IMR-90 (cell line): ENCODE measurements at regions not wholly inside any gene's neighbourhood (a gene's known extent, or its start where the extent isn't known, plus 50 kb on each side); places are given as distances from the start of the nearest gene placed in this dataset.

Experiments used
- ATAC-seq: fragments of 200-7000 bp; cut with Tn5 transposase; 2 replicates; pipeline ENCODE4 v1.9.1; 2020; ENCODE audit warnings: low read depth, mild to moderate bottlenecking, moderate library complexity
- BruUV-seq: library from RNA; stranded (reverse); fragments of 400-500 nt; replicated peaks from 2 replicates; lab custom pipeline; 2021; lab: Mats Ljungman, UMichigan
- CTCF ChIA-PET: fragments of 300-600 bp; formaldehyde crosslinking; extraction: SDS; loops from one replicate; lab custom pipeline; 2021; ENCODE audit warnings: antibody characterized with exemption; lab: Yijun Ruan, JAX
- POLR2A ChIA-PET: fragments of 300-600 bp; sonication (Branson Sonifier 250); formaldehyde crosslinking; loops from one replicate; lab custom pipeline; 2022; ENCODE audit warnings: antibody characterized with exemption; ENCODE audit not compliant: unreplicated experiment; lab: Charles Lee
- DNase-seq: peaks from one replicate; pipeline ENCODE4 v3.0.0; 2013
- H2AFZ ChIP-seq: replicated peaks from 2 replicates; pipeline ENCODE3; 2013; ENCODE audit warnings: low read length, mild to moderate bottlenecking; ENCODE audit not compliant: poor library complexity
- H2AK5ac ChIP-seq: 2 replicates; pipeline ENCODE4 v1.6.1; 2013; ENCODE audit warnings: low read depth, low read length, inconsistent platforms
- H2AK9ac ChIP-seq: replicated peaks from 2 replicates; pipeline ENCODE3; 2013; ENCODE audit warnings: mild to moderate bottlenecking, low read depth, low read length, moderate library complexity; ENCODE audit not compliant: poor library complexity
- H2BK120ac ChIP-seq: 2 replicates; pipeline ENCODE4 v1.6.1; 2013; ENCODE audit warnings: low read depth, low read length, inconsistent platforms
- H2BK15ac ChIP-seq: 3 replicates; pipeline ENCODE4 v1.6.1; 2013; ENCODE audit warnings: low read depth, low read length, inconsistent platforms
- H2BK20ac ChIP-seq: 2 replicates; pipeline ENCODE4 v1.6.1; 2013; ENCODE audit warnings: low read depth, mild to moderate bottlenecking, inconsistent platforms, low read length, moderate library complexity
- H2BK5ac ChIP-seq: 2 replicates; pipeline ENCODE4 v1.6.1; 2013; ENCODE audit warnings: mild to moderate bottlenecking, low read depth, low read length, inconsistent platforms; ENCODE audit not compliant: poor library complexity, severe bottlenecking
- H3K14ac ChIP-seq: replicated peaks from 2 replicates; pipeline ENCODE4 v1.6.1; 2013; ENCODE audit warnings: low read depth, low read length, inconsistent platforms
- H3K18ac ChIP-seq: 2 replicates; pipeline ENCODE4 v1.6.1; 2013; ENCODE audit warnings: low read depth, low read length, control low read depth
- H3K23ac ChIP-seq: 2 replicates; pipeline ENCODE4 v1.6.1; 2013; ENCODE audit warnings: low read depth, low read length, inconsistent platforms
- H3K27ac ChIP-seq: 2 replicates; pipeline ENCODE4 v1.5.1; 2013; ENCODE audit warnings: mild to moderate bottlenecking, control low read depth, low read length; ENCODE audit not compliant: insufficient read depth
- H3K27me3 ChIP-seq: 2 replicates; pipeline ENCODE4 v1.6.1; 2013; ENCODE audit warnings: low read length; ENCODE audit not compliant: control insufficient read depth, insufficient read depth
- H3K36me3 ChIP-seq: 2 replicates; pipeline ENCODE4 v1.6.1; 2013; ENCODE audit warnings: low read length, mixed read lengths; ENCODE audit not compliant: control insufficient read depth, insufficient read depth
- H3K4ac ChIP-seq: 2 replicates; pipeline ENCODE4 v1.6.1; 2013; ENCODE audit warnings: low read depth, low read length, inconsistent platforms
- H3K4me1 ChIP-seq: 2 replicates; pipeline ENCODE4 v1.6.1; 2013; ENCODE audit warnings: low read length, mixed read lengths; ENCODE audit not compliant: control insufficient read depth, insufficient read depth
- H3K4me2 ChIP-seq: 2 replicates; pipeline ENCODE4 v1.6.1; 2013; ENCODE audit warnings: low read depth, mild to moderate bottlenecking, control low read depth, low read length, moderate library complexity
- H3K4me3 ChIP-seq: 2 replicates; pipeline ENCODE4 v1.5.1; 2013; ENCODE audit warnings: low read depth, mild to moderate bottlenecking, control low read depth, low read length, moderate library complexity; ENCODE audit not compliant: insufficient read depth
- H3K56ac ChIP-seq: 2 replicates; pipeline ENCODE4 v1.6.1; 2013; ENCODE audit warnings: low read length, inconsistent platforms; ENCODE audit not compliant: insufficient read depth; ENCODE audit errors: extremely low read depth
- H3K79me1 ChIP-seq, 2 experiments: 2 replicates each; pipeline ENCODE4 v1.6.1; 2013; ENCODE audit warnings: low read length in 2 of 2, inconsistent platforms in 1 of 2, low read depth in 1 of 2
- H3K9ac ChIP-seq: 2 replicates; pipeline ENCODE4 v1.6.1; 2013; ENCODE audit warnings: low read depth, low read length, control low read depth
- H3K9me1 ChIP-seq: 2 replicates; pipeline ENCODE4 v1.6.1; 2013; ENCODE audit warnings: low read length, inconsistent platforms; ENCODE audit not compliant: insufficient read depth
- H3K9me3 ChIP-seq: 2 replicates; pipeline ENCODE4 v1.6.1; 2013; ENCODE audit warnings: low read length; ENCODE audit not compliant: control insufficient read depth, insufficient read depth
- H4K20me1 ChIP-seq: 2 replicates; pipeline ENCODE4 v1.6.1; 2013; ENCODE audit warnings: low read length, inconsistent platforms; ENCODE audit not compliant: insufficient read depth
- H4K5ac ChIP-seq: 2 replicates; pipeline ENCODE4 v1.6.1; 2013; ENCODE audit warnings: mild to moderate bottlenecking, low read depth, low read length, control low read depth
- H4K8ac ChIP-seq, 2 experiments: 2 replicates each; pipeline ENCODE4 v1.6.1; 2013; ENCODE audit warnings: low read depth in 2 of 2, low read length in 2 of 2, control low read depth in 1 of 2, inconsistent platforms in 1 of 2
- H4K91ac ChIP-seq: 2 replicates; pipeline ENCODE4 v1.6.1; 2013; ENCODE audit warnings: low read depth, low read length, inconsistent platforms; ENCODE audit not compliant: insufficient read depth
- CTCF ChIP-seq: conservative IDR thresholded peaks from 2 replicates; pipeline ENCODE4 v1.5.1; 2012; ENCODE audit warnings: mild to moderate bottlenecking, low read depth, low read length, improper control_type of control experiment
- WGBS, 2 experiments: methylation state at CpG; one replicate each; pipeline versions ENCODE4 v1.1.5 to v1.1.7; 2013; ENCODE audit warnings: missing lambda C conversion rate in 2 of 2; ENCODE audit not compliant: insufficient read length in 1 of 2; ENCODE audit errors: extremely low coverage in 2 of 2; 5-methylcytosine and 5-hydroxymethylcytosine counted together
- dilution Hi-C: fragments of 300-500 bp; cut with HindIII; formaldehyde crosslinking; loops from one replicate; pipeline ENCODE4 v1.14.3; 2018; ENCODE audit warnings: low sequenced_read_pairs; ENCODE audit not compliant: unreplicated experiment
- in situ Hi-C: fragments of 300-500 bp; cut with MboI; formaldehyde crosslinking; loops from 3 replicates; pipeline ENCODE4 v1.14.3; 2019; ENCODE audit warnings: low sequenced_read_pairs, inconsistent platforms, mixed read lengths
- intact Hi-C: fragments of 100-400 bp; cut with micrococcal nuclease; formaldehyde crosslinking; loops from 2 replicates; pipeline ENCODE4 v1.10.0; 2022

DNA sequence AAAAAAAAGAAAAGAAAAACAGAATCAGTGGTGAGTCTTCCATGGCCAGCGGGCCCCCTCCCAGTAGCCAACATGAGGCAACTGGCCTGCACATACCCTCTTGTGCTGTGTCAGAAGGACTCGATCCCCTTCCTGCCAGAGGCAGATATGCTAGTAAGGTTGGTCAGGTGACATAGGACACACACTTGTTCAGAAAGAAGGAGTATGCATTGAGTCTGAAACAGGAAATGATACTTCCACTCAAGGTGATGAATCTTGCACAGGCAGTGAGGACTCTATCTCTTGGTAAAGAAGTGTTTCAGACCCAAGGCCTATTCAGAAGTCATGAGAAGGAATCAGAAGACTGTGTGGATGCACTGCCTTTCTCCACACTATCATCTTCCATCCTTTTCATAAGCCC lies 269.7 kb upstream of the FAR2 start:
- no peak overlapping the region for H3K4me2 ChIP-seq
- no peaks in the 10 kb centered on the region; the same call in 1 of the 2 replicates for H3K27me3 ChIP-seq
- H3K23ac ChIP-seq = no peak overlapping the region
- peaks cover 2% of the 10 kb centered on the region; the same call in 1 of the 2 replicates for H3K9me1 ChIP-seq
- H3K9me3 ChIP-seq = no peaks in the 10 kb centered on the region
- no peak overlapping the region for H4K5ac ChIP-seq
- H4K91ac ChIP-seq = 0 out of 2 replicates have a peak overlapping the region, but pooled peaks have one; percentile 25
- H2BK5ac ChIP-seq = no peak overlapping the region
- H4K8ac ChIP-seq = no peak overlapping the region
- ChIA-PET POLR2A (no interaction called here), CTCF (no interaction called here)
- H3K9ac ChIP-seq = no peak overlapping the region
- DNase-seq = no peak
- H3K4me3 ChIP-seq = no peak overlapping the region
- ATAC-seq = no peak
- no peaks in the 10 kb centered on the region for H3K79me1 ChIP-seq
- TF ChIP-seq CTCF = no peak
- H2BK15ac ChIP-seq = no peak overlapping the region
- no peak overlapping the region for H2AK9ac ChIP-seq
- dilution Hi-C loops = no loop called here
- intact Hi-C loops = loop anchor here (10.0 kb wide), 1 partner anchor 1045 kb away; no protein-coding TSS in a partner anchor
- H3K27ac ChIP-seq = no peak overlapping the region
- 0 out of 2 replicates have a peak overlapping the region, but pooled peaks have one; percentile 51 for H2AK5ac ChIP-seq
- in situ Hi-C loops = loop anchor here (10.0 kb wide), 1 partner anchor 1145 kb away; no protein-coding TSS in a partner anchor
- H2AFZ ChIP-seq = no peak overlapping the region
- H3K36me3 ChIP-seq = no peaks in the 10 kb centered on the region
- WGBS, 2 experiments = no CpG with 5 or more reads among the region's 2 CpGs
- H4K20me1 ChIP-seq = no peaks in the 10 kb centered on the region
- BruUV-seq = no TSS peak
- no peak overlapping the region for H3K56ac ChIP-seq
- H3K4me1 ChIP-seq = peaks cover 2% of the 10 kb centered on the region; the same call in 1 of the 2 replicates
- H2BK120ac ChIP-seq = no peak overlapping the region
- H3K14ac ChIP-seq = no peak overlapping the region
- no peak overlapping the region for H3K18ac ChIP-seq
- peak overlapping the region; percentile 3; the same call in 1 of the 2 replicates for H2BK20ac ChIP-seq
- no peak overlapping the region for H3K4ac ChIP-seq
